ENCODE measurements at regions not wholly inside any gene's neighbourhood (a gene's known extent, or its start where the extent isn't known, plus 50 kb on each side); places are given as distances from the start of the nearest gene placed in this dataset.

- CTCF ChIA-PET (ENCODE audit: partially characterized antibody) = interaction anchor here (0.6 kb wide), 1 partner anchor 1037 kb away, joined by 3 read pairs; no protein-coding TSS in a partner anchor
- Mint-ChIP-seq H3K4me3 (peak overlapping the region in 6 of 8 donors; percentile 0 to 77 (median 72)), H3K36me3 (no peaks in the 10 kb centered on the region), H3K27ac (peak overlapping the region in 1 of 7 donors; percentile 84), H3K9me3 (peaks cover 0 to 3% (median 0%) of the 10 kb centered on the region in 8 donors), H3K27me3 (peaks cover 0 to 1% of the 10 kb centered on the region in 2 donors), H3K4me1 (peaks cover 6 to 15% (median 10%) of the 10 kb centered on the region in 4 donors)
- POLR2A ChIA-PET (ENCODE audit: partially characterized antibody) = no interaction called here
- Histone ChIP-seq H3K27me3 (ENCODE audit: insufficient read depth, low read length) (no peaks in the 10 kb centered on the region), H3K36me3 (ENCODE audit: insufficient read depth, low read length) (no peaks in the 10 kb centered on the region), H3K9me3 (ENCODE audit: control insufficient read depth in 1 of 2, low read length in 2 of 2) (no peaks in the 10 kb centered on the region), H3K4me1 (ENCODE audit: insufficient read depth, low read length) (no peaks in the 10 kb centered on the region), H3K27ac (ENCODE audit: low read depth, low read length) (no peak overlapping the region), H3K4me3 (ENCODE audit: low read length in 2 of 2) (no peak overlapping the region)
- no peak for DNase-seq
- intact Hi-C loops (cut with micrococcal nuclease) = no loop called here
These were observed 372.6 kb downstream of the RPRM start for GRCh38 chr2:153105829-153106578.

GRCh38 chr2:153101187-153101586, 377.4 kb downstream of the RPRM start:
- H3K9me3 ChIP-seq (ENCODE audit: control insufficient read depth in 1 of 2, low read length in 2 of 2) = no peaks in the 10 kb centered on the region
- H3K4me1 Mint-ChIP-seq = peaks cover 1 to 2% (median 2%) of the 10 kb centered on the region in 4 donors
- H3K4me3 Mint-ChIP-seq = no peak overlapping the region
- no peak overlapping the region for H3K27ac Mint-ChIP-seq
- no peaks in the 10 kb centered on the region for H3K36me3 ChIP-seq (ENCODE audit: insufficient read depth, low read length)
- H3K4me3 ChIP-seq (ENCODE audit: low read length in 2 of 2) = no peak overlapping the region
- no peak for DNase-seq
- H3K36me3 Mint-ChIP-seq = no peaks in the 10 kb centered on the region
- ChIA-PET POLR2A (ENCODE audit: partially characterized antibody) (no interaction called here), CTCF (ENCODE audit: partially characterized antibody) (no interaction called here)
- H3K27ac ChIP-seq (ENCODE audit: low read depth, low read length) = no peak overlapping the region
- no peaks in the 10 kb centered on the region for H3K27me3 ChIP-seq (ENCODE audit: insufficient read depth, low read length)
- intact Hi-C loops (cut with micrococcal nuclease) = no loop called here
- no peaks in the 10 kb centered on the region for H3K4me1 ChIP-seq (ENCODE audit: insufficient read depth, low read length)
- peaks cover 0 to 6% (median 2%) of the 10 kb centered on the region in 8 donors for H3K9me3 Mint-ChIP-seq
- H3K27me3 Mint-ChIP-seq = peaks cover 0 to 1% of the 10 kb centered on the region in 2 donors

- Mint-ChIP-seq H3K9me3 (peaks cover 0 to 6% (median 2%) of the 10 kb centered on the region in 8 donors), H3K27ac (no peak overlapping the region), H3K27me3 (peaks cover 0 to 1% of the 10 kb centered on the region in 2 donors), H3K36me3 (no peaks in the 10 kb centered on the region), H3K4me3 (no peak overlapping the region), H3K4me1 (no peaks in the 10 kb centered on the region)
- Histone ChIP-seq H3K36me3 (ENCODE audit: insufficient read depth, low read length) (no peaks in the 10 kb centered on the region), H3K9me3 (ENCODE audit: control insufficient read depth in 1 of 2, low read length in 2 of 2) (no peaks in the 10 kb centered on the region), H3K27me3 (ENCODE audit: insufficient read depth, low read length) (no peaks in the 10 kb centered on the region), H3K4me1 (ENCODE audit: insufficient read depth, low read length) (no peaks in the 10 kb centered on the region), H3K4me3 (ENCODE audit: low read length in 2 of 2) (no peak overlapping the region), H3K27ac (ENCODE audit: low read depth, low read length) (no peak overlapping the region)
- intact Hi-C loops (cut with micrococcal nuclease) = no loop called here
- DNase-seq = no peak
- CTCF ChIA-PET (ENCODE audit: partially characterized antibody) = no interaction called here
- POLR2A ChIA-PET (ENCODE audit: partially characterized antibody) = no interaction called here
These were observed 378.4 kb downstream of the RPRM start for GRCh38 chr2:153100151-153100550.

GRCh38 chr2:153098073-153098472, 379.7 kb downstream of the ARL6IP6 start:
- Histone ChIP-seq H3K4me1 (ENCODE audit: insufficient read depth, low read length) (no peaks in the 10 kb centered on the region), H3K9me3 (ENCODE audit: control insufficient read depth in 1 of 2, low read length in 2 of 2) (no peaks in the 10 kb centered on the region), H3K27me3 (ENCODE audit: insufficient read depth, low read length) (no peaks in the 10 kb centered on the region), H3K4me3 (ENCODE audit: low read length in 2 of 2) (no peak overlapping the region), H3K36me3 (ENCODE audit: insufficient read depth, low read length) (no peaks in the 10 kb centered on the region), H3K27ac (ENCODE audit: low read depth, low read length) (no peak overlapping the region)
- CTCF ChIA-PET (ENCODE audit: partially characterized antibody) = no interaction called here
- DNase-seq = no peak
- Mint-ChIP-seq H3K27ac (no peak overlapping the region), H3K36me3 (no peaks in the 10 kb centered on the region), H3K4me3 (no peak overlapping the region), H3K4me1 (no peaks in the 10 kb centered on the region), H3K9me3 (peaks cover 0 to 11% (median 2%) of the 10 kb centered on the region in 8 donors), H3K27me3 (peaks cover 0 to under 1% of the 10 kb centered on the region in 2 donors)
- intact Hi-C loops (cut with micrococcal nuclease) = no loop called here
- POLR2A ChIA-PET (ENCODE audit: partially characterized antibody) = no interaction called here

- intact Hi-C loops (cut with micrococcal nuclease) = no loop called here
- H3K27ac Mint-ChIP-seq = no peak overlapping the region
- Histone ChIP-seq H3K4me1 (ENCODE audit: insufficient read depth, low read length) (no peaks in the 10 kb centered on the region), H3K27ac (ENCODE audit: low read depth, low read length) (no peak overlapping the region), H3K4me3 (ENCODE audit: low read length in 2 of 2) (no peak overlapping the region), H3K27me3 (ENCODE audit: insufficient read depth, low read length) (no peaks in the 10 kb centered on the region), H3K36me3 (ENCODE audit: insufficient read depth, low read length) (no peaks in the 10 kb centered on the region), H3K9me3 (ENCODE audit: control insufficient read depth in 1 of 2, low read length in 2 of 2) (no peaks in the 10 kb centered on the region)
- DNase-seq = no peak
- no peaks in the 10 kb centered on the region for H3K4me1 Mint-ChIP-seq
- no peaks in the 10 kb centered on the region for H3K36me3 Mint-ChIP-seq
- no peaks in the 10 kb centered on the region for H3K27me3 Mint-ChIP-seq
- ChIA-PET CTCF (ENCODE audit: partially characterized antibody) (no interaction called here), POLR2A (ENCODE audit: partially characterized antibody) (no interaction called here)
- H3K9me3 Mint-ChIP-seq = peaks cover 0 to 10% (median 2%) of the 10 kb centered on the region in 8 donors
- no peak overlapping the region for H3K4me3 Mint-ChIP-seq
These were observed 377.9 kb downstream of the ARL6IP6 start for GRCh38 chr2:153096272-153096671.

GRCh38 chr2:153091344-153091743, 372.9 kb downstream of the ARL6IP6 start:
- no peaks in the 10 kb centered on the region for H3K4me1 Mint-ChIP-seq
- ChIA-PET CTCF (ENCODE audit: partially characterized antibody) (no interaction called here), POLR2A (ENCODE audit: partially characterized antibody) (no interaction called here)

GRCh38 chr2:153079315-153079714, 360.9 kb downstream of the ARL6IP6 start:
- H3K27ac Mint-ChIP-seq = no peak overlapping the region
- no peaks in the 10 kb centered on the region for H3K36me3 ChIP-seq (ENCODE audit: insufficient read depth, low read length)
- CTCF ChIA-PET (ENCODE audit: partially characterized antibody) = no interaction called here

More at GRCh38 chr2:153091344-153091743, 372.9 kb downstream of the ARL6IP6 start:
- Mint-ChIP-seq H3K9me3 (peaks cover 0 to 8% (median 4%) of the 10 kb centered on the region in 8 donors), H3K27ac (no peak overlapping the region), H3K27me3 (no peaks in the 10 kb centered on the region), H3K4me3 (no peak overlapping the region), H3K36me3 (no peaks in the 10 kb centered on the region)
- Histone ChIP-seq H3K36me3 (ENCODE audit: insufficient read depth, low read length) (no peaks in the 10 kb centered on the region), H3K4me1 (ENCODE audit: insufficient read depth, low read length) (no peaks in the 10 kb centered on the region), H3K27ac (ENCODE audit: low read depth, low read length) (no peak overlapping the region), H3K4me3 (ENCODE audit: low read length in 2 of 2) (no peak overlapping the region), H3K9me3 (ENCODE audit: control insufficient read depth in 1 of 2, low read length in 2 of 2) (no peaks in the 10 kb centered on the region), H3K27me3 (ENCODE audit: insufficient read depth, low read length) (no peaks in the 10 kb centered on the region)
- intact Hi-C loops (cut with micrococcal nuclease) = no loop called here
- DNase-seq = no peak

More at GRCh38 chr2:153079315-153079714, 360.9 kb downstream of the ARL6IP6 start:
- H3K9me3 ChIP-seq (ENCODE audit: control insufficient read depth in 1 of 2, low read length in 2 of 2) = no peaks in the 10 kb centered on the region
- POLR2A ChIA-PET (ENCODE audit: partially characterized antibody) = no interaction called here
- intact Hi-C loops (cut with micrococcal nuclease) = no loop called here
- H3K27ac ChIP-seq (ENCODE audit: low read depth, low read length) = no peak overlapping the region
- no peak for DNase-seq
- Mint-ChIP-seq H3K4me1 (no peaks in the 10 kb centered on the region), H3K4me3 (no peak overlapping the region), H3K9me3 (peaks cover 0 to 8% (median 2%) of the 10 kb centered on the region in 8 donors), H3K27me3 (no peaks in the 10 kb centered on the region), H3K36me3 (no peaks in the 10 kb centered on the region)
- H3K4me1 ChIP-seq (ENCODE audit: insufficient read depth, low read length) = no peaks in the 10 kb centered on the region
- no peak overlapping the region for H3K4me3 ChIP-seq (ENCODE audit: low read length in 2 of 2)
- no peaks in the 10 kb centered on the region for H3K27me3 ChIP-seq (ENCODE audit: insufficient read depth, low read length)

Data from CD4-positive, alpha-beta memory T cell (primary cell).